HEK293 (cell line): ENCODE measurements at regions not wholly inside any gene's neighbourhood (a gene's known extent, or its start where the extent isn't known, plus 50 kb on each side); places are given as distances from the start of the nearest gene placed in this dataset.
"Not testable (repeated sequence)": the region's sequence is repeated elsewhere in the genome, so short reads cannot be mapped to it uniquely, and the experiment has no call there.

ENCODE experiments used
- CTCF ChIA-PET: fragments of 350-600 bp; formaldehyde crosslinking; extraction: SDS; loops from one replicate; lab custom pipeline; 2021; ENCODE audit warnings: antibody characterized with exemption; lab: Yijun Ruan, JAX
- POLR2A ChIA-PET: fragments of 300-600 bp; formaldehyde crosslinking; extraction: SDS; loops from one replicate; lab custom pipeline; 2020; ENCODE audit warnings: antibody characterized with exemption, inconsistent platforms; lab: Yijun Ruan, JAX
- H3K27ac ChIP-seq: fragments of 200-500 bp; sonication (Bioruptor generic); 2 replicates; pipeline ENCODE4 v1.5.1; 2014; ENCODE audit warnings: low read depth, low read length, control low read depth, inconsistent platforms; ENCODE audit errors: extremely low read depth
- H3K36me3 ChIP-seq, 2 experiments: fragments of 200-500 bp in 1 of 2; sonication (Bioruptor generic) in 1 of 2; 1 replicate in 1 of 2; 2 replicates in 1 of 2; pipeline ENCODE4 v1.5.1; 2014 to 2017; ENCODE audit warnings: inconsistent platforms in 2 of 2, low read length in 2 of 2; ENCODE audit not compliant: control insufficient read depth in 2 of 2, insufficient read depth in 1 of 2
- H3K4me1 ChIP-seq: fragments of 200-500 bp; sonication (Bioruptor generic); 2 replicates; pipeline ENCODE4 v1.5.1; 2014; ENCODE audit warnings: mild to moderate bottlenecking, low read length, inconsistent platforms; ENCODE audit not compliant: control insufficient read depth, insufficient read depth
- H3K4me3 ChIP-seq: 2 replicates; pipeline ENCODE4 v1.5.1; 2011; ENCODE audit warnings: low read depth, mild to moderate bottlenecking, control low read depth, low read length, moderate library complexity
- H3K9me3 ChIP-seq: fragments of 200-500 bp; sonication (Bioruptor generic); 2 replicates; pipeline ENCODE4 v1.5.1; 2014; ENCODE audit warnings: low read depth, low read length, inconsistent platforms; ENCODE audit not compliant: control insufficient read depth, insufficient read depth
- ZFP41 ChIP-seq: fragments of 450-650 bp; formaldehyde crosslinking; IDR thresholded peaks from 2 replicates; pipeline ENCODE4 v1.5.1; 2016; ENCODE audit warnings: missing biosample characterization, missing genetic modification characterization, borderline replicate concordance
- ZNF24 ChIP-seq: fragments of 450-650 bp; formaldehyde crosslinking; IDR thresholded peaks from 2 replicates; pipeline ENCODE4 v1.5.1; 2016; ENCODE audit warnings: missing biosample characterization, missing genetic modification characterization
- ZNF292 ChIP-seq: fragments of 450-650 bp; formaldehyde crosslinking; IDR thresholded peaks from 2 replicates; pipeline ENCODE4 v1.5.1; 2016; ENCODE audit warnings: low read depth, missing biosample characterization, missing genetic modification characterization, borderline replicate concordance
- ZNF701 ChIP-seq: fragments of 450-650 bp; formaldehyde crosslinking; IDR thresholded peaks from 2 replicates; pipeline ENCODE4 v1.5.1; 2016; ENCODE audit warnings: missing biosample characterization, missing genetic modification characterization
- TF ChIP-seq, protein P1 (sequence below): fragments of 450-650 bp; formaldehyde crosslinking; IDR thresholded peaks from 2 replicates; pipeline ENCODE4 v1.5.1; 2016; ENCODE audit warnings: missing biosample characterization, missing genetic modification characterization
- TF ChIP-seq, protein P2 (sequence below): fragments of 450-650 bp; formaldehyde crosslinking; IDR thresholded peaks from 2 replicates; pipeline ENCODE4 v1.5.1; 2016; ENCODE audit warnings: missing biosample characterization, missing genetic modification characterization, borderline replicate concordance
- TF ChIP-seq, protein P3 (sequence below): fragments of 450-650 bp; formaldehyde crosslinking; IDR thresholded peaks from 2 replicates; pipeline ENCODE4 v1.5.1; 2016; ENCODE audit warnings: missing biosample characterization, missing genetic modification characterization
- TF ChIP-seq, protein P4 (sequence below): fragments of 450-650 bp; formaldehyde crosslinking; IDR thresholded peaks from 2 replicates; pipeline ENCODE4 v1.5.1; 2016; ENCODE audit warnings: missing biosample characterization, missing genetic modification characterization

DNA sequence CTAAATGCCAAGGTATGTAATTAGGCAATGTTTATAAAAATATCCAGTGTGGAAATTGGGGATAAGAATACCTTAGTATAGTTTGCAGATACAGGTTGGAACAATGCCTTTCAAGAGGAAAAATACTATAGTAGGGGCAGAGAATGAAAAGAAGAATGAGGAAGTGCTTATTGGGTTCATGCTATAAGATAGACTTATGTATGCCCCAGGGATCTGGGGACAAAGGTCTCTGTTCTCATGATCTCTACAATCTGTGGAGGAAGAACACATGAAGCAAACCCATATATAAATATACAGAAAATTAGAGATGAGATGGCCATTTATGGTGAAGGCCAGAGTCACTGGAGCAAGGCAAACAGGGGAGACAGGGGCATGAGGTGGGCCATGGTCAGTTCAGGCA lies 106.5 kb upstream of the DAB2 start:
- H3K36me3 ChIP-seq, result no peaks in the 10 kb centered on the region
- TF ChIP-seq ZNF292 (tag by site-specific recombination) (no peak), ZFP41 (tag by site-specific recombination) (no peak), ZNF701 (tag by site-specific recombination) (no peak)
- H3K27ac ChIP-seq, result no peak overlapping the region
- H3K9me3 ChIP-seq, result no peaks in the 10 kb centered on the region
- ChIA-PET POLR2A (no interaction called here), CTCF (interaction anchor here (1.3 kb wide), 1 partner anchor 16 kb away, joined by 5 read pairs; no protein-coding TSS in a partner anchor)
- no peaks in the 10 kb centered on the region for H3K4me1 ChIP-seq
- H3K4me3 ChIP-seq, result no peak overlapping the region

DNA sequence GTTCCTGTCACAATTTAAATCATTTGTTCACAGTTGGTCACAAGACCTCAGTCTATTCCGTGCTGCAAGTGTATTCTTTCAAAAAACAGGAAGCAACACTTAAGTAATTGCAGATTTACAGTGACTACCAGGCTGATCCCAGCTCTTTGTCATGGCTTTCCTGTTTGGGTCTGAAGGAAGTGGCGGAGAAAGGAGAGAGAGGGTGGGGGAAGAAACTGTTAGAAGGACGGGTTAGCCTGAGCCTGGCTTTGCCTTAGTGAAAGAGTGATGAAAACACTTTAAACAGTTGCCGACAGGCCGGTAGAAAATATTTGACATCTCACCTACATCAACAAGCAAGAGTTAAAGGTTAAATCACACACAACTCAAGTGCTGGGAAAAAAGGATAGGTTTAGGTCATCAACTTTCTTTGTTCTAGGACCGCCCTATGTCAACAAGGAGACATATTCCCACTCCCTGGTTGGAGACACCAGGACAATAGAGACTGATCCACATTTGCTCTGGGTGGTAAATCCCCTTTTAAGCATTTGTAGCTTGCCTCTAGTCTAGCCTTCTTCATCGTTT lies 102.2 kb upstream of the DAB2 start:
- no peak overlapping the region for H3K27ac ChIP-seq
- CTCF ChIA-PET, result interaction anchor here (0.8 to 0.9 kb wide), 2 partner anchors 21 to 1892 kb away, joined by 3 read pairs; no protein-coding TSS in a partner anchor

DNA sequence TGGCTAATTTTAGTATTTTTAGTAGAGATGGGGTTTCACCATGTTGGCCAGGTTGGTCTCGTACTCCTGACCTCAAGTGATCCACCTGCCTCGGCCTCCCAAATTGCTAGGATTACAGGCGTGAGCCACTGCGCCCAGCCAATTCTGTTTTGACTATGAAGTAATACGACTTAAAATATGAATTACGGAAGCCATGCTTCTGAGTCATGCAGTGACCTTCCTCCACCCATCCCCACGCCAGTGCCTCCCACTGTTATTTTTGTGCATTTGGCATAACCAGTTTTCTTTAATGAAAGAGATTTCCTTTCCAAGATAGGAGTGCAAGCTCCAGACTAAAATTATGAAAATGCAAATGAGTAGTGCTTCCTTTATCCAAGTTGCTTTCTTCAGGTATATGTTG lies 101.0 kb upstream of the DAB2 start:
- CTCF ChIA-PET, result interaction anchor here (0.8 to 2.6 kb wide), 3 partner anchors 22 to 113 kb away, joined by 3 to 7 read pairs (median 3); partner anchors contain the start of gene DAB2
- H3K9me3 ChIP-seq, H3K4me1 ChIP-seq, H3K36me3 ChIP-seq, H3K4me3 ChIP-seq, POLR2A ChIA-PET, H3K27ac ChIP-seq: not testable (repeated sequence)

More for the DNA sequence above, 102.2 kb upstream of the DAB2 start:
- no peak overlapping the region for H3K4me3 ChIP-seq
- TF ChIP-seq, protein P1, sequence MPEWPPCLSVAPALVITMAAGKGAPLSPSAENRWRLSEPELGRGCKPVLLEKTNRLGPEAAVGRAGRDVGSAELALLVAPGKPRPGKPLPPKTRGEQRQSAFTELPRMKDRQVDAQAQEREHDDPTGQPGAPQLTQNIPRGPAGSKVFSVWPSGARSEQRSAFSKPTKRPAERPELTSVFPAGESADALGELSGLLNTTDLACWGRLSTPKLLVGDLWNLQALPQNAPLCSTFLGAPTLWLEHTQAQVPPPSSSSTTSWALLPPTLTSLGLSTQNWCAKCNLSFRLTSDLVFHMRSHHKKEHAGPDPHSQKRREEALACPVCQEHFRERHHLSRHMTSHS (tag by site-specific recombination), result no peak
- TF ChIP-seq, protein P2, sequence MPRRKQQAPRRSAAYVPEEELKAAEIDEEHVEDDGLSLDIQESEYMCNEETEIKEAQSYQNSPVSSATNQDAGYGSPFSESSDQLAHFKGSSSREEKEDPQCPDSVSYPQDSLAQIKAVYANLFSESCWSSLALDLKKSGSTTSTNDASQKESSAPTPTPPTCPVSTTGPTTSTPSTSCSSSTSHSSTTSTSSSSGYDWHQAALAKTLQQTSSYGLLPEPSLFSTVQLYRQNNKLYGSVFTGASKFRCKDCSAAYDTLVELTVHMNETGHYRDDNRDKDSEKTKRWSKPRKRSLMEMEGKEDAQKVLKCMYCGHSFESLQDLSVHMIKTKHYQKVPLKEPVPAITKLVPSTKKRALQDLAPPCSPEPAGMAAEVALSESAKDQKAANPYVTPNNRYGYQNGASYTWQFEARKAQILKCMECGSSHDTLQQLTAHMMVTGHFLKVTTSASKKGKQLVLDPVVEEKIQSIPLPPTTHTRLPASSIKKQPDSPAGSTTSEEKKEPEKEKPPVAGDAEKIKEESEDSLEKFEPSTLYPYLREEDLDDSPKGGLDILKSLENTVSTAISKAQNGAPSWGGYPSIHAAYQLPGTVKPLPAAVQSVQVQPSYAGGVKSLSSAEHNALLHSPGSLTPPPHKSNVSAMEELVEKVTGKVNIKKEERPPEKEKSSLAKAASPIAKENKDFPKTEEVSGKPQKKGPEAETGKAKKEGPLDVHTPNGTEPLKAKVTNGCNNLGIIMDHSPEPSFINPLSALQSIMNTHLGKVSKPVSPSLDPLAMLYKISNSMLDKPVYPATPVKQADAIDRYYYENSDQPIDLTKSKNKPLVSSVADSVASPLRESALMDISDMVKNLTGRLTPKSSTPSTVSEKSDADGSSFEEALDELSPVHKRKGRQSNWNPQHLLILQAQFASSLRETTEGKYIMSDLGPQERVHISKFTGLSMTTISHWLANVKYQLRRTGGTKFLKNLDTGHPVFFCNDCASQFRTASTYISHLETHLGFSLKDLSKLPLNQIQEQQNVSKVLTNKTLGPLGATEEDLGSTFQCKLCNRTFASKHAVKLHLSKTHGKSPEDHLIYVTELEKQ (tag by site-specific recombination), result no peak
- TF ChIP-seq ZNF24 (tag by site-specific recombination), result no peak
- TF ChIP-seq, protein P3, sequence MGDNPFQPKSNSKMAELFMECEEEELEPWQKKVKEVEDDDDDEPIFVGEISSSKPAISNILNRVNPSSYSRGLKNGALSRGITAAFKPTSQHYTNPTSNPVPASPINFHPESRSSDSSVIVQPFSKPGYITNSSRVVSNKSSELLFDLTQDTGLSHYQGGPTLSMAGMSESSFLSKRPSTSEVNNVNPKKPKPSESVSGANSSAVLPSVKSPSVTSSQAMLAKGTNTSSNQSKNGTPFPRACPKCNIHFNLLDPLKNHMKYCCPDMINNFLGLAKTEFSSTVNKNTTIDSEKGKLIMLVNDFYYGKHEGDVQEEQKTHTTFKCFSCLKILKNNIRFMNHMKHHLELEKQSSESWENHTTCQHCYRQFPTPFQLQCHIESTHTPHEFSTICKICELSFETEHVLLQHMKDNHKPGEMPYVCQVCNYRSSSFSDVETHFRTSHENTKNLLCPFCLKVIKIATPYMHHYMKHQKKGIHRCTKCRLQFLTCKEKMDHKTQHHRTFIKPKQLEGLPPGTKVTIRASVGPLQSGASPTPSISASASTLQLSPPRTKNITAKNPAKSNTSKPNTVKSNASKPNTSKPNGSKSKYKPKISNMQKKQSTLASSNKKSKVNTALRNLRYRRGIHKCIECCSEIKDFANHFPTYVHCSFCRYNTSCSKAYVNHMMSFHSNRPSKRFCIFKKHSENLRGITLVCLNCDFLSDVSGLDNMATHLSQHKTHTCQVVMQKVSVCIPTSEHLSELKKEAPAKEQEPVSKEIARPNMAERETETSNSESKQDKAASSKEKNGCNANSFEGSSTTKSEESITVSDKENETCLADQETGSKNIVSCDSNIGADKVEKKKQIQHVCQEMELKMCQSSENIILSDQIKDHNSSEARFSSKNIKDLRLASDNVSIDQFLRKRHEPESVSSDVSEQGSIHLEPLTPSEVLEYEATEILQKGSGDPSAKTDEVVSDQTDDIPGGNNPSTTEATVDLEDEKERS, result no peak
- TF ChIP-seq, protein P4, sequence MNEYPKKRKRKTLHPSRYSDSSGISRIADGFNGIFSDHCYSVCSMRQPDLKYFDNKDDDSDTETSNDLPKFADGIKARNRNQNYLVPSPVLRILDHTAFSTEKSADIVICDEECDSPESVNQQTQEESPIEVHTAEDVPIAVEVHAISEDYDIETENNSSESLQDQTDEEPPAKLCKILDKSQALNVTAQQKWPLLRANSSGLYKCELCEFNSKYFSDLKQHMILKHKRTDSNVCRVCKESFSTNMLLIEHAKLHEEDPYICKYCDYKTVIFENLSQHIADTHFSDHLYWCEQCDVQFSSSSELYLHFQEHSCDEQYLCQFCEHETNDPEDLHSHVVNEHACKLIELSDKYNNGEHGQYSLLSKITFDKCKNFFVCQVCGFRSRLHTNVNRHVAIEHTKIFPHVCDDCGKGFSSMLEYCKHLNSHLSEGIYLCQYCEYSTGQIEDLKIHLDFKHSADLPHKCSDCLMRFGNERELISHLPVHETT, result no peak
- no peaks in the 10 kb centered on the region for H3K36me3 ChIP-seq
- no peaks in the 10 kb centered on the region for H3K9me3 ChIP-seq
- no peaks in the 10 kb centered on the region for H3K4me1 ChIP-seq
- POLR2A ChIA-PET, result no interaction called here
